Ectodermal cell (in vitro differentiated cells): ENCODE measurements at regions not wholly inside any gene's neighbourhood (a gene's known extent, or its start where the extent isn't known, plus 50 kb on each side); places are given as distances from the start of the nearest gene placed in this dataset.

Experiments
- H3K27ac ChIP-seq: 2 replicates; pipeline ENCODE4 v1.7.0; 2013; ENCODE audit warnings: mild to moderate bottlenecking, low read depth, low read length; ENCODE audit not compliant: insufficient read depth, poor library complexity, severe bottlenecking
- H3K27me3 ChIP-seq: 2 replicates; pipeline ENCODE4 v1.7.0; 2013; ENCODE audit warnings: mild to moderate bottlenecking, low read length; ENCODE audit not compliant: insufficient read depth, control insufficient read depth, poor library complexity, severe bottlenecking
- H3K36me3 ChIP-seq: one replicate; pipeline ENCODE4 v1.7.0; 2013; ENCODE audit warnings: low read length; ENCODE audit not compliant: control insufficient read depth, insufficient read depth
- H3K4me1 ChIP-seq: one replicate; pipeline ENCODE4 v1.7.0; 2013; ENCODE audit warnings: low read length; ENCODE audit not compliant: control insufficient read depth, insufficient read depth
- H3K4me3 ChIP-seq: 2 replicates; pipeline ENCODE4 v1.7.0; 2013; ENCODE audit warnings: low read depth, low read length, control low read depth; ENCODE audit not compliant: insufficient read depth
- H3K9me3 ChIP-seq: 2 replicates; pipeline ENCODE4 v1.7.0; 2013; ENCODE audit warnings: mild to moderate bottlenecking, low read length, moderate library complexity; ENCODE audit not compliant: control insufficient read depth
- WGBS, 2 experiments: methylation state at CpG; one replicate each; pipeline ENCODE4 v1.1.7; 2013; ENCODE audit warnings: missing lambda C conversion rate in 2 of 2; 5-methylcytosine and 5-hydroxymethylcytosine counted together

- Histone ChIP-seq H3K27me3 (no peaks in the 10 kb centered on the region), H3K4me1 (no peaks in the 10 kb centered on the region), H3K9me3 (no peaks in the 10 kb centered on the region), H3K27ac (no peak overlapping the region), H3K36me3 (no peaks in the 10 kb centered on the region), H3K4me3 (no peak overlapping the region)
- WGBS, 2 experiments = 87 to 96% methylated on average over 4 to 6 of the region's 6 CpGs
Measured at GRCh38 chr2:220178991-220179695, 551.7 kb downstream of the SLC4A3 start.

GRCh38 chr2:220181165-220181564 is 553.7 kb downstream of the SLC4A3 start:
- Histone ChIP-seq H3K27me3 (no peaks in the 10 kb centered on the region), H3K36me3 (no peaks in the 10 kb centered on the region), H3K4me1 (no peaks in the 10 kb centered on the region), H3K27ac (no peak overlapping the region), H3K9me3 (no peaks in the 10 kb centered on the region), H3K4me3 (no peak overlapping the region)
- 93 to 99% methylated on average over 1 of the region's 1 CpG for WGBS, 2 experiments

- WGBS, 2 experiments = 49 to 61% methylated on average over 3 of the region's 3 CpGs
- no peak overlapping the region for H3K27ac ChIP-seq
- no peaks in the 10 kb centered on the region for H3K4me1 ChIP-seq
- no peaks in the 10 kb centered on the region for H3K9me3 ChIP-seq
- H3K4me3 ChIP-seq = no peak overlapping the region
- no peaks in the 10 kb centered on the region for H3K36me3 ChIP-seq
- no peaks in the 10 kb centered on the region for H3K27me3 ChIP-seq
Measured at GRCh38 chr2:220182790-220183189, 555.4 kb downstream of the SLC4A3 start.

GRCh38 chr2:220185766-220186305 is 558.4 kb downstream of the SLC4A3 start:
- H3K4me1 ChIP-seq = no peaks in the 10 kb centered on the region
- 100% methylated on average over 2 of the region's 2 CpGs for WGBS, 2 experiments

GRCh38 chr2:220188031-220188430 is 560.6 kb downstream of the SLC4A3 start:
- WGBS, 2 experiments = 93 to 97% methylated on average over 2 of the region's 2 CpGs
- Histone ChIP-seq H3K27ac (no peak overlapping the region), H3K27me3 (no peaks in the 10 kb centered on the region), H3K4me3 (no peak overlapping the region), H3K36me3 (no peaks in the 10 kb centered on the region), H3K9me3 (no peaks in the 10 kb centered on the region), H3K4me1 (no peaks in the 10 kb centered on the region)

More at GRCh38 chr2:220185766-220186305, 558.4 kb downstream of the SLC4A3 start:
- Histone ChIP-seq H3K27ac (no peak overlapping the region), H3K4me3 (no peak overlapping the region), H3K36me3 (no peaks in the 10 kb centered on the region), H3K27me3 (no peaks in the 10 kb centered on the region), H3K9me3 (no peaks in the 10 kb centered on the region)

GRCh38 chr2:220191031-220191430 is 563.6 kb downstream of the SLC4A3 start:
- H3K4me1 ChIP-seq = no peaks in the 10 kb centered on the region
- no peaks in the 10 kb centered on the region for H3K27me3 ChIP-seq
- no peak overlapping the region for H3K27ac ChIP-seq
- H3K4me3 ChIP-seq = no peak overlapping the region
- H3K9me3 ChIP-seq = no peaks in the 10 kb centered on the region
- 55 to 56% methylated on average over 1 of the region's 1 CpG for WGBS, 2 experiments
- no peaks in the 10 kb centered on the region for H3K36me3 ChIP-seq

GRCh38 chr2:220191737-220192136 is 564.3 kb downstream of the SLC4A3 start:
- Histone ChIP-seq H3K27ac (no peak overlapping the region), H3K27me3 (no peaks in the 10 kb centered on the region), H3K9me3 (no peaks in the 10 kb centered on the region), H3K4me1 (no peaks in the 10 kb centered on the region), H3K36me3 (no peaks in the 10 kb centered on the region), H3K4me3 (no peak overlapping the region)
- 93 to 94% methylated on average over 5 of the region's 5 CpGs for WGBS, 2 experiments

GRCh38 chr2:220192994-220193753 is 565.7 kb downstream of the SLC4A3 start:
- Histone ChIP-seq H3K9me3 (no peaks in the 10 kb centered on the region), H3K36me3 (no peaks in the 10 kb centered on the region), H3K27ac (no peak overlapping the region), H3K4me1 (no peaks in the 10 kb centered on the region), H3K4me3 (no peak overlapping the region), H3K27me3 (no peaks in the 10 kb centered on the region)
- WGBS, 2 experiments = 91 to 93% methylated on average over 5 to 6 of the region's 6 CpGs

- Histone ChIP-seq H3K9me3 (no peaks in the 10 kb centered on the region), H3K27me3 (no peaks in the 10 kb centered on the region), H3K36me3 (no peaks in the 10 kb centered on the region), H3K27ac (no peak overlapping the region), H3K4me1 (no peaks in the 10 kb centered on the region), H3K4me3 (no peak overlapping the region)
- WGBS, 2 experiments = 94 to 95% methylated on average over 8 to 10 of the region's 10 CpGs
Measured at GRCh38 chr2:220194630-220195584, 567.5 kb downstream of the SLC4A3 start.
